Activated naive CD4-positive, alpha-beta T cell treated with Interleukin-2 at 50 U/mL for 16 hours (primary cell): ENCODE measurements at regions not wholly inside any gene's neighbourhood (a gene's known extent, or its start where the extent isn't known, plus 50 kb on each side); places are given as distances from the start of the nearest gene placed in this dataset.

Experiments
- DNase-seq: peaks from one replicate; pipeline ENCODE4 v3.0.0-alpha.2; 2020

- DNase-seq = no peak
These were observed 403.6 kb downstream of the PTPRU start for GRCh38 chr1:29639741-29640427.

- no peak for DNase-seq
These were observed 402.9 kb downstream of the PTPRU start for GRCh38 chr1:29639156-29639736.

- DNase-seq = no peak
These were observed 402.0 kb downstream of the PTPRU start for GRCh38 chr1:29638281-29638680.

GRCh38 chr1:29636936-29637335, 400.6 kb downstream of the PTPRU start:
- no peak for DNase-seq

DNA sequence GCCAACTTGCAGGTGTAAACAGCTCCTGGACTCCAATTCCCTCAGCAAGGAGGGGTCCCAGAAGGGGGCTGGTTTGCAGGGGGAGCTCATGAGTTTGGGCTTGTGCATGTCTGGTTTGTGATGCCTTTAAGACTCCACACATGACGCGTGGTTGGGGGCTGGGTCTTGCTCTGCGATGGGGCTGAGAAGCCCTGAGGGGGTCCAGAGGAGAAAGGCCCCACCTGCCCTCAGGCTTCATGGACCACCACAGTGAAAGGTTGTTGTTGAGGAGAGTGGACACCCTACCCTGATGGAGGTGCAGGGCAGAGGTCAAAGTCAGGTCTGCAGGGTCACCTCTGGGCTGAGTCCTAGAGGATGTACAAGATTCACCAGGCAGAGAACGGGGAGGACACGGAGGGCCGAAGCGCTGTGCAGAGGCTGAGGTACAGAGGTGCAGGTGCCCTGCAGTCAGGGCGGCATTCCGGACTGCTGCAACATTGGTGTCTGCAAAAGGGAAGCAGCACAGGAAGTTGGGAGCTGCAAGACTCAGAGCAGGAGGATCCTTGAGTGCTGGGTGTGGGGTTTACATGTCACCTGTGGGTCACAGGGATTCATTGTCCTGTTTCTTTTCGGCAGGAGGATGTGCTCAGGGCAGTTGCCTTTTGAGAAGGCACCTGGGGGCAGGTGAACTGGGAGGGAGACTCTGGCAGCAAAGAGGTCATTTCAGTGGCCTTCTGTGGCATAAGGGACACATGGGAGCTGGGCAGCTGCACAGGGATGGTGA, 399.4 kb downstream of the PTPRU start:
- DNase-seq = no peak

DNA sequence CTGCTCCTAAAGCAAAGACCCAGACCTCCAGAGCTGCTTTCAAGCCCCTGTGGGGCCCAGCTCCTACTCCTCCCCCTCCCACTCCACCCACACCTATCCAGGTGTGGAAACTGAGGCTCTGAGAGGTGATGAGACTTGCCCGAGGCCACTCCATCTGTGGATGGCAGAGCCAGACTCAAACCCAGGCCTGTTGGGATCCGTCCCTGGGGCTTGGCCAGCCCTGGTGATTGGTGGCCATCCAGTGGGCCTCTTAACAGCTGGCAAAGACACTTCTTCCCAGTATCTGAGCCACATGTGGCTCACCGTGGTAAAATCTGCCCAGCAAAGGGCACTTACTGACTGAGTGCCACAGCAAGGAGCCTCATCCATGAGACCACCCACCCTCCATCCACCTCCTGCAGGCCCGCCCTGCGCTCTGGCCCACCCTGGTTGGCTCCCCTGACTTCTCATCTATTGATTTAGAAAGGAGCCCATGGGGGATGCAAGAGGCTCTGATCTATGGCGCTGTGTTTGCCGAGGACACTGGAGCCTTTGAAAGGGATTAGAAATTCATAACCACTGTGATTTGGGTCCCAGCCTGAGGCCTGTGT, 398.5 kb downstream of the PTPRU start:
- DNase-seq = no peak

DNA sequence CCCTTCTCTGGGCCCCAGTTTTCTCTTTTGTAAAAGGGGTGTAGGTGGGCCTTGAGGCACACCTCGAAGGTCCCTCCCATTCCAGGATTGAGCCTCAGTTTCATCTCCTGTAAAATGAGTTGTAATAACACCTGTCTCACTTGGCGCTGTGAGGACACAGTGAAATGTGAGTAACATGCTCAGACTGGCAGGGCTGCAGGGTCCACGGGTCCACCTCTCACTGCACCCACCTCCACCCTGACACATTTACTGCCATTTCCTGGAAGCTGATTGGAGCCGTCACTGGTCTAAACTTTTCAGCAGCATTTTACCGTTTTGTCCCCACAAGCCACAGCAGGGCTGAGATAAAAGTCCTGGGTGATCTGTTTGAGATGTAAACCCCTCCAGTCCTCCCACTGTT, 398.0 kb downstream of the PTPRU start:
- DNase-seq = no peak

- DNase-seq = no peak
These were observed 397.4 kb downstream of the PTPRU start for GRCh38 chr1:29633771-29634170.

DNA sequence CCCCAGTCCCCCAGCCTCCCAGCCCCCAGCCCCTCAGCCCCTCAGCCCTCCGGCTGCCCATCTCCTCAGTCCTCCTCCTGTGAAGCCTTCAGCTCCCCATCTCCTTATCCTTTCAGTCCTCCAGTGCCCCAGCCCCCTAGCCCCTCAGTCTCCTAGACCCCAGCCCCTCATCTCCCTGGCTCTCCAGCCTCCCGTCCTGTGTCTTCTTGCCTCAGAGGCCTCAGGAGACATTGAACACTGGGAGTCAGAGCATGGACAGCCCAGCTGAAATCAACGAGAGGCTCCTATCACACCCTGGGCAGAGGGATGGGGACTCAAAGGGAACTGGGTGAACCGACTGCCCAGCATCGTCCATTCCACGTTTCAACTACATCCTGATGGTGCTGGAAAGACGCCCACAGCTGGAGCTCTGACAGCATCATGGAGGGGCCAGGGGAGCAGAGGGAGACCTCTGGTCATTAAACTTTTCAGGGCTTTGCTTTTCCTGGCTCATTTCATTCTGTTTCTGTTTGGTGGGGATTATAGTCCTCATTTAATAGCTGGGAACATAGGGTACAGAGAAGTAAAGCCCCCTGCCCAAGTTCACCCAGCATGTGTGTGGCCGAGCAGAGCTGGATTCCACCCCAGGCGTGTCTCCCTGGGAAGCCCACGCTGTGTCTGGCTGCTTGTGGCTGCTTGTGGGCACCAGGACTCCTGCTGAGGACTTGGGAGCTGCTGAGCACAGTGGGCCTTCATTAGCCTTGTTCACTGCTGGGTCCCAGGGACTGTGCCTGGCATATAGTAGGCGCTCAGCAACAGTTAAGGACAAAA, 396.7 kb downstream of the PTPRU start:
- DNase-seq = no peak

DNA sequence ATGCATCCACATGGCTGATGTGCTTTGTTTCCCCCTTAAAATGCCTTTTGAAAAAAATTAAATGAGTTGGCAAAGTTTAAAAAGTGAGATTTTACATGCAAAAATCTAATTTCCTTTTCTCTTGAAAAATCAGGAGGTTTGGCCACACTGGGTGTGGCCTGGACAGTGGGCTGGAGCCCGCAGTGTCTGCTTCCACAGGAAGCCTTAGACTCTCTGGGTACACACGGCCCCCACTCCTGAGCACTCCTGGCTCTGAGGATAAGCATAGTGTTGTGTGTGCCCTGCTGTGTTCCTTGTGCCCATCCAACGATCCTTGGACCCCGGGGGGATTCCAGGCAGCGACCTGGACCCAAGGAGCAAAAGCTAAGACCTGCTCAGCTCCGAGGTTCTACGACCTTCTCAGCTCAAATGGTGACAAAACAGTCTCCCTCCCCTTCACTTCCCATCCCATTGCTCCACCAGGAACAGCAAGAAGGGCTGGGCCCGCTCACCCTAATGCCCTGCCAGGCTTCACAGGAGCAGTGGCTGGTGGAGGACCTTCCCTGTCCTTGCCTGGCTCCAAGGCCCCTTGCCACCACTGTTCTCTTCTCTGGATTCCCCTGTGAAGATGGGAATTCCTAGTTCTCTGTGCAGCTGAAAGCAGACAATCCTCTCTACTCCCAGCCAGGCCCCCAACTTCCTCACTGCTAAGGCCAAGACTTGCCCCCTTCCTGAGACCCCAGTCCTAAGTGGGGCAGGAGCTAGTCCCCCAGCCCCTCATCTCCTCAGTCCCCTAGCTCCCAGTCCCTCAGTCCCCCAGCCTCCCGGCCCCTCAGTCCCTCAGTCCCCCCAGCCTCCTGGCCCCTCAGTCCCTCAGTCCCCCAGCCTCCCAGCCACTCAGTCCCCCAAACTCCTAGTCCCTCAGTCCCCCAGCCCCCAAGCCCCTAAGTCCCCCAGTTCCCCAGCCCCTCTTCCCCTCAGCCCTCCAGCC, 395.8 kb downstream of the PTPRU start:
- DNase-seq = no peak

DNA sequence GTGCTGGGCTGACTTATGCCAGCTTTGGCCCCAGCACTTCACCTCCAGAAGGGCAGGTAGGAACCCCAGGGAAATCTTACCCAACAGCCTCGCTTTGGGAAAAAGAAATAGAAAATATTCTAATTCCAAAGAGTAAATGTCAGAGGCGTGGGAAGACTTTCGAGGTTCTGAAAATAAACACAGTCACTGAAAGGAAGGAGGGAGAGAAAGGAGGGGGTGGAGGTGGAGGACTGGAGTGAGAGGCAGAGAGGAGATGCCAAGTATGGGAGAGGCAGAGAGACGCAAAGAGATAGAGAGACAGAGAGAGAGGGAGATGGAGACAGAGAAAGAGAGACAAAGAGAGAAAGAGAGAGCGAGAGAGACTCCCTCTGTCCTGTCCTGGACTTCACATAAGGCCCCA, 395.0 kb downstream of the PTPRU start:
- DNase-seq = no peak

GRCh38 chr1:29630756-29631155, 394.4 kb downstream of the PTPRU start:
- no peak for DNase-seq

- DNase-seq = no peak
These were observed 393.6 kb downstream of the PTPRU start for GRCh38 chr1:29629814-29630516.

DNA sequence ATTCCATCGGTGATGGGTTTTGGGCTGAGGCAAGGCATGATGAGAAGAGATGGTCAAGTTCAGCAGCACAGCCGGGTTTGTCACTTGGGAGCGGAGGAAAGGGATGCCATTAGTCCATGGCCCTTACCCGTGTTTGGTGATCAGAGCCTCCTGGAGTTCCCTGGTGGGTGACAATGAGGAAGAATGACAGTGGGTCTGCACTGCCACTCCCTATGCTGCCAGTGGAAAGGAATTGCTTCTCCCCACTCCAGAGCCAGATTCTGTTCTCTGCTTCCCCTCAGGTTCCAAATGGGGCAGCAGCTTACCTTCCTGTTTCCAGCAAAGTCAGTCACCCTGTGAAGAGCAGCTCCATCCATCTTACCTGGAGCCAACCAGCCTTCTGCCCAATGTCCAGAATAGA, 393.1 kb downstream of the PTPRU start:
- no peak for DNase-seq

DNA sequence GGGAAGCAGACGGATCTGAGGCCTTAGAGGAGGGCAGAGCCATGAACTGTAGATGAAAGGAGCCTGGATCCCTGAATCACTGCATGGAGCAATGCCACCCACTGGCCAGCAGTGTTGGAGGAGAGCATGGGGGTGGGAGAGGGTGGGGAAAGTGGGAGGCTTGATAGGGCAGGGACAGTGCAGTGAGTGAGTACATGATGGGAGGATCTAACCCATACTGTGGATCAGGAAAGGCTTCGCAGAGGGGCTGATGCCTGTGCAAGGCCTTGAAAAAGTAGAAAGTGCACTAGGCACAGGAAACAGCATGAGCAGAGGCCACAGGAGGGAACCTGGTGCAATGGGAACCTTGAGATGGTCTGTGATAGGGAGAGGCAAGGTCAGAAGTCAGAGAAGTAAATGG, 391.9 kb downstream of the PTPRU start:
- DNase-seq = no peak

GRCh38 chr1:29626726-29627125, 390.4 kb downstream of the PTPRU start:
- no peak for DNase-seq

DNA sequence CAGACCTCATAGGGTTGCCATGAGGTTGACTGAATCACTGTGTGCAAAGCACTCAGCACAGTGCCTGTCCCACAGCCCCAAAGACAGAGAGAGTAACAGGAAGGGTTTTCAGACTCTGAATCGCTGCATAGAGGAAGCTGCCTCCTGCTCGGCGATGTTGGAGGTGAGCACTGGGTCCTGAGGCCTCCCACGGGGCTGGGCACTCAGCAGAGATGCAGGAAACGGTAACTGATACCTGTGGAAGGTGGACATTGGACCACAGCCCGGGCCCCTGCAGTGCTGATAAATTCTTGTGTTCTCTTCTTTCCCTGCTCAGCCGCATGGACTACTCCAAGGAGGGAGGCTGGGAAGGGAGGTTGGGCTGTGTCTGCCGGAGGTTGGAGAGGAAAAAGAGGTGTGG, 389.7 kb downstream of the PTPRU start:
- no peak for DNase-seq

GRCh38 chr1:29625084-29625420, 388.7 kb downstream of the PTPRU start:
- DNase-seq = no peak

DNA sequence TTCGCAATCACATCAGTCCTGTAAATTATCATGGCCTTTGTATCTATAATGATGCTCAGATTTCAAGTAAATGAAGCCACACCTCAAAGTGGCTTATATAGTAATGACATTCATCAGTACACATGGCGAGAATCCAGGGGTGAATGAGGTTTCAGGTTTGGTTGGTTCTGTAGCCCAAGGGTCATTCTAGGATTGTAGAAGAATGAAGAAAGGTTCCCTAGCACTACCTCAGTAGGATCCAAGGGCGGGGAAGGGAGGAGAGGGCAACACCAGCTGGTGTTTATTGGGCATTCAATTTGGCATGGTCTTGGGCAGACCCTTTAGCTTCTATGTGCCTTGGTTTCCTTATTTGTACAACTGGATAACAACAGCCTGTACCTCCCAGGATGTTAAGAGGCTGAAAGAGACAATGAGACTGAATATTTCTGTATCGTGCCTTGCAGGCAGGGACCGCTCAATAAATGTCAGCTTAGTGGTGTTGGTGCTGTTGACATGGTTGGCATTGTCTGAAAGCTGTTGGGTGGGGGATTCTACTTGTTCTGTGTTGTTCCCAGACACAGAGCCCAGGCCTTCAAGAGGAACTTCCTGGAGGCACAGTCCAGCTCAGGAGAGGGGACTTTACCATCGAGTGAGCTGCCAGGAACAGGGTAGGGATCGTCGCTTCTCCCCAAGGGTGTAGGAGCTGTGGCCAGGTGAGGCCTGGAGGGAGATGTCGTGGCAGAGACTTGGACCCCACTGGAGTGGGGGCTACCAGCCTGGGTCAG, 388.2 kb downstream of the PTPRU start:
- no peak for DNase-seq

- no peak for DNase-seq
These were observed 387.2 kb downstream of the PTPRU start for GRCh38 chr1:29623501-29623900.
